ENCODE measurements at regions not wholly inside any gene's neighbourhood (a gene's known extent, or its start where the extent isn't known, plus 50 kb on each side); places are given as distances from the start of the nearest gene placed in this dataset.

- TF ChIP-seq CTCF (IDR thresholded peaks at IDR 0.05) (no peak), POLR2A (IDR thresholded peaks at IDR 0.05) (no peak)
- 75 to 81% methylated on average over 4 of the region's 4 CpGs for WGBS, 2 donors
- Histone ChIP-seq H3K27me3 (no peaks in the 10 kb centered on the region), H3K36me3 (no peaks in the 10 kb centered on the region), H3K4me3 (replicated peaks in 1 of 3) (no peak overlapping the region), H3K27ac (no peak overlapping the region), H3K9me3 (no peaks in the 10 kb centered on the region), H3K4me1 (peaks cover 33 to 42% of the 10 kb centered on the region in 2 donors)
- no peak for DNase-seq
- intact Hi-C loops (cut with DNase I) = no loop called here
Observed at GRCh38 chr9:13967438-13967837, 346.5 kb downstream of the NFIB start.

- H3K9me3 ChIP-seq = no peaks in the 10 kb centered on the region
- no peaks in the 10 kb centered on the region for H3K36me3 ChIP-seq
- peaks cover 33 to 42% of the 10 kb centered on the region in 2 donors for H3K4me1 ChIP-seq
- H3K27ac ChIP-seq = no peak overlapping the region
- H3K27me3 ChIP-seq = no peaks in the 10 kb centered on the region
- DNase-seq = no peak
- no peak overlapping the region for H3K4me3 ChIP-seq (replicated peaks in 1 of 3)
- 97% methylated on average over 1 of the region's 1 CpG for WGBS, 2 donors
- no peak for TF ChIP-seq POLR2A (IDR thresholded peaks at IDR 0.05)
- TF ChIP-seq CTCF (IDR thresholded peaks at IDR 0.05) = no peak
- intact Hi-C loops (cut with DNase I) = no loop called here
Observed at GRCh38 chr9:13967011-13967410, 346.9 kb downstream of the NFIB start.

- Histone ChIP-seq H3K27ac (no peak overlapping the region), H3K36me3 (no peaks in the 10 kb centered on the region), H3K27me3 (no peaks in the 10 kb centered on the region), H3K4me3 (replicated peaks in 1 of 3) (no peak overlapping the region), H3K9me3 (no peaks in the 10 kb centered on the region), H3K4me1 (peaks cover 19 to 25% of the 10 kb centered on the region in 2 donors)
- TF ChIP-seq POLR2A (IDR thresholded peaks at IDR 0.05) (no peak), CTCF (IDR thresholded peaks at IDR 0.05) (no peak)
- intact Hi-C loops (cut with DNase I) = no loop called here
- peak in 1 of 2 donors; percentile 10 for DNase-seq
- WGBS, 2 donors = 69% methylated on average over 3 of the region's 3 CpGs
Observed at GRCh38 chr9:13963005-13963653, 350.8 kb downstream of the NFIB start.

GRCh38 chr9:13962006-13962405 is 351.9 kb downstream of the NFIB start:
- H3K4me1 ChIP-seq = peaks cover 19 to 25% of the 10 kb centered on the region in 2 donors
- H3K27ac ChIP-seq = peak overlapping the region in 1 of 3 donors; percentile 22
- H3K9me3 ChIP-seq = no peaks in the 10 kb centered on the region
- 28 to 29% methylated on average over 6 of the region's 6 CpGs for WGBS, 2 donors
- no peak overlapping the region for H3K4me3 ChIP-seq (replicated peaks in 1 of 3)
- peak; percentile 45 to 69 for DNase-seq
- no peaks in the 10 kb centered on the region for H3K27me3 ChIP-seq
- TF ChIP-seq POLR2A (IDR thresholded peaks at IDR 0.05) (no peak), CTCF (IDR thresholded peaks at IDR 0.05) (no peak)
- no peaks in the 10 kb centered on the region for H3K36me3 ChIP-seq
- intact Hi-C loops (cut with DNase I) = no loop called here

- no peaks in the 10 kb centered on the region for H3K9me3 ChIP-seq
- intact Hi-C loops (cut with DNase I) = no loop called here
- H3K36me3 ChIP-seq = no peaks in the 10 kb centered on the region
- no peak overlapping the region for H3K4me3 ChIP-seq (replicated peaks in 1 of 3)
- TF ChIP-seq CTCF (IDR thresholded peaks at IDR 0.05) = no peak
- TF ChIP-seq POLR2A (IDR thresholded peaks at IDR 0.05) = no peak
- WGBS, 2 donors = 88 to 90% methylated on average over 11 of the region's 11 CpGs
- no peak for DNase-seq
- no peaks in the 10 kb centered on the region for H3K27me3 ChIP-seq
- H3K27ac ChIP-seq = no peak overlapping the region
- H3K4me1 ChIP-seq = peaks cover 19 to 25% of the 10 kb centered on the region in 2 donors
Observed at GRCh38 chr9:13960011-13960765, 353.8 kb downstream of the NFIB start.

Measured in thyroid gland (tissue), 4 donors.